H1 (cell line): ENCODE measurements at regions not wholly inside any gene's neighbourhood (a gene's known extent, or its start where the extent isn't known, plus 50 kb on each side); places are given as distances from the start of the nearest gene placed in this dataset.

Source experiments
- POLR2AphosphoS5 ChIP-seq: IDR thresholded peaks from 2 replicates; pipeline ENCODE4 v1.6.1; 2011; ENCODE audit warnings: low read depth, low read length
- TF ChIP-seq, protein P1 (sequence below), 3 experiments: IDR thresholded peaks; 1 replicate in 2 of 3; 2 replicates in 1 of 3; pipeline versions ENCODE4 v1.5.1 to v1.6.1; 2011; ENCODE audit warnings: low read length in 3 of 3, mild to moderate bottlenecking in 3 of 3, inconsistent platforms in 2 of 3, low read depth in 1 of 3, moderate library complexity in 1 of 3; ENCODE audit not compliant: insufficient read depth in 1 of 3; ENCODE audit errors: control extremely low read depth in 1 of 3
- TF ChIP-seq, protein P2 (sequence below): IDR thresholded peaks from 2 replicates; pipeline ENCODE4 v1.6.1; 2012; ENCODE audit warnings: low read length, inconsistent platforms

DNA sequence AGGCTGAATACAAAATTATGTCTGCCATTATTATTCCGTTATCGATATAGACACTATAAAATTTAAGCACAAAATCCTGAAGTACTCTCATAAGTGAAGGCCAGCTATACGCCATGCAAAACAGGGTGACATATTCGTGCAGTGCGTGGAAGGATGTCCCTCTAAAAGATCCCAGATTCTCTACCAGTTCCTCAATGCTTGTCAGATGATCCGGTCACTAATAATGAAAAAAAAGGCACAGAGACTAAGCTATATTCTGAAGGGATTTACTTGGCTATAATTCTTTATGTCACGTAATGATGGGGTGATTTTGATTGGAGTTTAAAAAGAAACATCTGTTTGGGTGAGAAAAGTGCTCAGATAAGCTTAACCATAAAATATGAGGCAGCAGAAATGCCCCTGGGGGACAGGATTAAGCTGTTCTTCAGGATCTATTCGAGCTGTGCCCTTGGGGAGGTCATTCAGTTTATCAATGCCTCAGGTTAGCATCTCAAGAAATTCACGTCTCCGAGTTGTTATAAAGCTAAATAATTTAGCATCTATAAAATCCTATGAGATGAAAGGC lies 229.7 kb upstream of the PITRM1 start (continued):
- TF ChIP-seq, protein P1, sequence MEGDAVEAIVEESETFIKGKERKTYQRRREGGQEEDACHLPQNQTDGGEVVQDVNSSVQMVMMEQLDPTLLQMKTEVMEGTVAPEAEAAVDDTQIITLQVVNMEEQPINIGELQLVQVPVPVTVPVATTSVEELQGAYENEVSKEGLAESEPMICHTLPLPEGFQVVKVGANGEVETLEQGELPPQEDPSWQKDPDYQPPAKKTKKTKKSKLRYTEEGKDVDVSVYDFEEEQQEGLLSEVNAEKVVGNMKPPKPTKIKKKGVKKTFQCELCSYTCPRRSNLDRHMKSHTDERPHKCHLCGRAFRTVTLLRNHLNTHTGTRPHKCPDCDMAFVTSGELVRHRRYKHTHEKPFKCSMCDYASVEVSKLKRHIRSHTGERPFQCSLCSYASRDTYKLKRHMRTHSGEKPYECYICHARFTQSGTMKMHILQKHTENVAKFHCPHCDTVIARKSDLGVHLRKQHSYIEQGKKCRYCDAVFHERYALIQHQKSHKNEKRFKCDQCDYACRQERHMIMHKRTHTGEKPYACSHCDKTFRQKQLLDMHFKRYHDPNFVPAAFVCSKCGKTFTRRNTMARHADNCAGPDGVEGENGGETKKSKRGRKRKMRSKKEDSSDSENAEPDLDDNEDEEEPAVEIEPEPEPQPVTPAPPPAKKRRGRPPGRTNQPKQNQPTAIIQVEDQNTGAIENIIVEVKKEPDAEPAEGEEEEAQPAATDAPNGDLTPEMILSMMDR (IDR thresholded peaks at IDR 0.05; ENCODE audit: control extremely low read depth in 1 of 3, insufficient read depth in 1 of 3, low read depth in 1 of 3, low read length in 3 of 3) = no peak
- no peak for TF ChIP-seq POLR2AphosphoS5
- TF ChIP-seq, protein P2, sequence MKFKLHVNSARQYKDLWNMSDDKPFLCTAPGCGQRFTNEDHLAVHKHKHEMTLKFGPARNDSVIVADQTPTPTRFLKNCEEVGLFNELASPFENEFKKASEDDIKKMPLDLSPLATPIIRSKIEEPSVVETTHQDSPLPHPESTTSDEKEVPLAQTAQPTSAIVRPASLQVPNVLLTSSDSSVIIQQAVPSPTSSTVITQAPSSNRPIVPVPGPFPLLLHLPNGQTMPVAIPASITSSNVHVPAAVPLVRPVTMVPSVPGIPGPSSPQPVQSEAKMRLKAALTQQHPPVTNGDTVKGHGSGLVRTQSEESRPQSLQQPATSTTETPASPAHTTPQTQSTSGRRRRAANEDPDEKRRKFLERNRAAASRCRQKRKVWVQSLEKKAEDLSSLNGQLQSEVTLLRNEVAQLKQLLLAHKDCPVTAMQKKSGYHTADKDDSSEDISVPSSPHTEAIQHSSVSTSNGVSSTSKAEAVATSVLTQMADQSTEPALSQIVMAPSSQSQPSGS = no peak
